K562 (cell line): ENCODE measurements at regions not wholly inside any gene's neighbourhood (a gene's known extent, or its start where the extent isn't known, plus 50 kb on each side); places are given as distances from the start of the nearest gene placed in this dataset.

ENCODE experiments used
- CBX8 ChIP-seq: fragments of 200-600 bp; sonication (generic); IDR thresholded peaks from 2 replicates; pipeline ENCODE4 v1.6.1; 2012; ENCODE audit warnings: borderline replicate concordance, mixed run types, low read depth, mild to moderate bottlenecking, moderate library complexity, mixed read lengths, low read length, control low read depth, inconsistent platforms; ENCODE audit not compliant: poor library complexity, severe bottlenecking; ENCODE audit errors: extremely low read depth
- CEBPG ChIP-seq, 3 experiments: fragments of 200-800 bp in 1 of 3; sonication (Bioruptor generic) in 1 of 3; sonication (generic) in 1 of 3; formaldehyde crosslinking in 1 of 3; IDR thresholded peaks in 2 of 3; conservative IDR thresholded peaks in 1 of 3; 2 replicates each; pipeline versions ENCODE4 v1.6.1 to v1.8.0; 2016 to 2022; ENCODE audit warnings: missing compliant biosample characterization in 2 of 3, missing genetic modification characterization in 2 of 3, mild to moderate bottlenecking in 1 of 3, missing genetic modification reagents in 1 of 3
- CHAMP1 ChIP-seq: fragments of 450-650 bp; IDR thresholded peaks from 2 replicates; pipeline ENCODE4 v1.6.1; 2016; ENCODE audit warnings: mild to moderate bottlenecking
- CHD2 ChIP-seq: IDR thresholded peaks from 2 replicates; pipeline ENCODE4 v1.6.1; 2011; ENCODE audit warnings: low read depth, low read length
- CTCF ChIP-seq, 3 experiments: IDR thresholded peaks in 2 of 3; conservative IDR thresholded peaks in 1 of 3; 2 replicates each; pipeline ENCODE4 v1.5.1; 2011 to 2012; ENCODE audit warnings: low read length in 3 of 3, mild to moderate bottlenecking in 3 of 3, control low read depth in 2 of 3, improper control_type of control experiment in 1 of 3, inconsistent platforms in 1 of 3, low read depth in 1 of 3, mixed read lengths in 1 of 3, moderate library complexity in 1 of 3; ENCODE audit not compliant: insufficient read depth in 2 of 3
- ELK3 ChIP-seq: fragments of 450-650 bp; formaldehyde crosslinking; IDR thresholded peaks from 2 replicates; pipeline ENCODE4 v1.4.0; 2020; ENCODE audit warnings: mild to moderate bottlenecking
- FOSL1 ChIP-seq: fragments of 200-800 bp; sonication (Bioruptor generic); conservative IDR thresholded peaks from 2 replicates; pipeline ENCODE4 v1.6.1; 2016; ENCODE audit warnings: missing genetic modification characterization, missing compliant biosample characterization
- GMEB1 ChIP-seq: fragments of 250-450 bp; sonication (Bioruptor Pico); IDR thresholded peaks from 2 replicates; pipeline ENCODE4 v1.4.0; 2020; ENCODE audit warnings: mild to moderate bottlenecking
- GTF2F1 ChIP-seq: IDR thresholded peaks from 2 replicates; pipeline ENCODE4 v1.6.1; 2011; ENCODE audit warnings: low read depth, low read length, improper control_type of control experiment
- JUND ChIP-seq, 2 experiments: IDR thresholded peaks; 2 replicates in 1 of 2; 3 replicates in 1 of 2; pipeline ENCODE4 v1.6.1; 2011; ENCODE audit warnings: borderline replicate concordance in 2 of 2, low read depth in 2 of 2, low read length in 2 of 2, improper control_type of control experiment in 1 of 2, missing biosample characterization in 1 of 2, missing genetic modification characterization in 1 of 2, missing genetic modification reagents in 1 of 2
- MAX ChIP-seq: sonication (generic); formaldehyde crosslinking; IDR thresholded peaks from 2 replicates; pipeline ENCODE4 v1.9.0; 2022; ENCODE audit warnings: mild to moderate bottlenecking, missing genetic modification reagents
- NR2C2 ChIP-seq, 2 experiments: fragments of 200-800 bp in 1 of 2; sonication (Bioruptor generic) in 1 of 2; sonication (generic) in 1 of 2; formaldehyde crosslinking in 1 of 2; IDR thresholded peaks; 2 replicates each; pipeline versions ENCODE4 v1.6.1 to v1.8.0; 2016 to 2022; ENCODE audit warnings: mild to moderate bottlenecking in 1 of 2, missing compliant biosample characterization in 1 of 2, missing genetic modification characterization in 1 of 2, missing genetic modification reagents in 1 of 2
- TCF7 ChIP-seq: sonication (generic); IDR thresholded peaks from 2 replicates; pipeline ENCODE4 v1.6.1; 2016; ENCODE audit warnings: antibody characterized with exemption, borderline replicate concordance
- USF2 ChIP-seq: sonication (generic); formaldehyde crosslinking; IDR thresholded peaks from 2 replicates; pipeline ENCODE4 v1.5.0; 2020; ENCODE audit warnings: missing genetic modification reagents

- TF ChIP-seq NR2C2 (CRISPR knock-in tag; IDR thresholded peaks at IDR 0.05), result no peak
- no peak for TF ChIP-seq NR2C2 (tag; IDR thresholded peaks at IDR 0.05)
- no peak for TF ChIP-seq ELK3 (CRISPR knock-in tag)
- TF ChIP-seq USF2 (CRISPR knock-in tag), result no peak
- TF ChIP-seq CTCF (IDR thresholded peaks at IDR 0.05 in 2 of 3, conservative IDR thresholded peaks at IDR 0.05 in 1 of 3; ENCODE audit: insufficient read depth in 2 of 3, low read depth in 1 of 3, low read length in 3 of 3), result no peak
- no peak for TF ChIP-seq JUND (IDR thresholded peaks at IDR 0.05; ENCODE audit: borderline replicate concordance, low read depth, low read length)
- no peak for TF ChIP-seq JUND (tag; IDR thresholded peaks at IDR 0.05; ENCODE audit: borderline replicate concordance, low read depth, low read length)
- TF ChIP-seq CEBPG (CRISPR knock-in tag; IDR thresholded peaks at IDR 0.05), result no peak
- TF ChIP-seq CEBPG (tag; conservative IDR thresholded peaks at IDR 0.05 in 1 of 2, IDR thresholded peaks at IDR 0.05 in 1 of 2), result no peak
- TF ChIP-seq MAX (CRISPR knock-in tag), result no peak
- no peak for TF ChIP-seq TCF7
- TF ChIP-seq GMEB1 (CRISPR knock-in tag), result no peak
- TF ChIP-seq FOSL1 (tag), result no peak
- TF ChIP-seq CHD2, result no peak
- TF ChIP-seq GTF2F1, result no peak
- no peak for TF ChIP-seq CHAMP1
- no peak for TF ChIP-seq CBX8
Measured at GRCh38 chr10:118835682-118836326, 81.0 kb upstream of the CACUL1 start.
